ENCODE measurements at regions not wholly inside any gene's neighbourhood (a gene's known extent, or its start where the extent isn't known, plus 50 kb on each side); places are given as distances from the start of the nearest gene placed in this dataset.

- WGBS: 69% methylated on average over 1 of the region's 1 CpG
- no peaks in the 10 kb centered on the region for H3K36me3 ChIP-seq (ENCODE audit: control insufficient read depth in 4 of 4, insufficient read depth in 3 of 4, low read depth in 1 of 4, low read length in 3 of 4)
- H3K27me3 ChIP-seq (ENCODE audit: control insufficient read depth in 4 of 4, insufficient read depth in 4 of 4, low read length in 3 of 4): no peaks in the 10 kb centered on the region
- no peak for DNase-seq (ENCODE audit: low spot score)
- peaks cover 0 to 8% (median under 1%) of the 10 kb centered on the region in 4 donors for H3K9me3 ChIP-seq (ENCODE audit: control insufficient read depth in 4 of 4, low read length in 3 of 4)
- TF ChIP-seq GABPA (IDR thresholded peaks at IDR 0.05 in 1 of 2, conservative IDR thresholded peaks at IDR 0.05 in 1 of 2): no peak
- no peak for TF ChIP-seq ZBTB33 (IDR thresholded peaks at IDR 0.05)
- no peak for TF ChIP-seq REST (IDR thresholded peaks at IDR 0.05)
- TF ChIP-seq RAD21 (IDR thresholded peaks at IDR 0.05): no peak
- no peak for TF ChIP-seq TAF1 (conservative IDR thresholded peaks at IDR 0.05)
- no peak for TF ChIP-seq EGR1 (IDR thresholded peaks at IDR 0.05; ENCODE audit: low read depth in 2 of 2)
- TF ChIP-seq FOXA2 (IDR thresholded peaks at IDR 0.05): no peak
- TF ChIP-seq MAX (IDR thresholded peaks at IDR 0.05): no peak
- no peak for TF ChIP-seq CTCF (IDR thresholded peaks at IDR 0.05; ENCODE audit: low read depth, low read length, missing input control)
- no peak for TF ChIP-seq JUND (IDR thresholded peaks at IDR 0.05)
- TF ChIP-seq HNF4G (IDR thresholded peaks at IDR 0.05): no peak
- TF ChIP-seq FOXA1 (IDR thresholded peaks at IDR 0.05): no peak
- no peak for TF ChIP-seq HNF4A (conservative IDR thresholded peaks at IDR 0.05)
- TF ChIP-seq YY1 (IDR thresholded peaks at IDR 0.05): no peak
- no peak for TF ChIP-seq NR2F2 (IDR thresholded peaks at IDR 0.05)
- no peak for TF ChIP-seq RXRA (IDR thresholded peaks at IDR 0.05)
- no peak overlapping the region for H3K4me3 ChIP-seq (ENCODE audit: low read depth in 1 of 3, low read length in 3 of 3)
- no peaks in the 10 kb centered on the region for H3K4me1 ChIP-seq (ENCODE audit: control insufficient read depth in 4 of 4, insufficient read depth in 4 of 4, low read length in 3 of 4)
- H3K9ac ChIP-seq (ENCODE audit: low read depth in 1 of 2, low read length in 2 of 2): no peak overlapping the region
- H3K27ac ChIP-seq (ENCODE audit: low read depth in 1 of 2, low read length in 2 of 2): no peak overlapping the region
These were observed 131.1 kb upstream of the FAM98A start for GRCh38 chr2:33730193-33730592.

GRCh38 chr2:33729353-33729752 lies 130.3 kb upstream of the FAM98A start:
- Histone ChIP-seq H3K27ac (ENCODE audit: low read depth in 1 of 2, low read length in 2 of 2) (no peak overlapping the region), H3K9me3 (ENCODE audit: control insufficient read depth in 4 of 4, low read length in 3 of 4) (peaks cover 0 to 8% (median under 1%) of the 10 kb centered on the region in 4 donors), H3K27me3 (ENCODE audit: control insufficient read depth in 4 of 4, insufficient read depth in 4 of 4, low read length in 3 of 4) (no peaks in the 10 kb centered on the region), H3K9ac (ENCODE audit: low read depth in 1 of 2, low read length in 2 of 2) (no peak overlapping the region), H3K4me3 (ENCODE audit: low read depth in 1 of 3, low read length in 3 of 3) (no peak overlapping the region), H3K36me3 (ENCODE audit: control insufficient read depth in 4 of 4, insufficient read depth in 3 of 4, low read depth in 1 of 4, low read length in 3 of 4) (no peaks in the 10 kb centered on the region), H3K4me1 (ENCODE audit: control insufficient read depth in 4 of 4, insufficient read depth in 4 of 4, low read length in 3 of 4) (no peaks in the 10 kb centered on the region)
- 92% methylated on average over 1 of the region's 1 CpG for WGBS
- TF ChIP-seq FOXA1 (IDR thresholded peaks at IDR 0.05): no peak
- no peak for TF ChIP-seq CTCF (IDR thresholded peaks at IDR 0.05; ENCODE audit: low read depth, low read length, missing input control)
- no peak for DNase-seq (ENCODE audit: low spot score)
